HG02981 (cell line): ENCODE measurements at regions not wholly inside any gene's neighbourhood (a gene's known extent, or its start where the extent isn't known, plus 50 kb on each side); places are given as distances from the start of the nearest gene placed in this dataset.

Experiments
- ATAC-seq: cut with Tn5 transposase; IDR thresholded peaks from one replicate; pipeline ENCODE4 v1.9.1; 2021; ENCODE audit warnings: mild to moderate bottlenecking, moderate library complexity; ENCODE audit not compliant: unreplicated experiment

DNA sequence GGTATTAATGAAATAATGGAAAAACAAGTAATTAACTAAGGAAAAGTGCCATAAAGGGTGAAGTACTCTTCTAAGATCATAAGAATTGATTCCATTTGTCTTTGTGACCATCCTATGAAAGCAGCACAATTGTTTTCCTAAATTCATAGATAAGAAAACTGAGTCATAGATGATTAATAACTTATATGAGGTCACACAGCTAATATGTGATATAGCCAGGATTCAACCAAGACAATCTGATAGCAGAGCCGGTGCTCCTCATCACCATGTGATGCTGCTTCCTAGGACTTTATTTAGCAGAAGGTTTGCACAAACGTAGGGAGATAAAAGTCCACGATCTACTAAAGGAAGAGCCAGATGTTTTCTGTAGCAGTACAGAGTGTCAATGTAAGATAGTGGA is 181.5 kb upstream of the SYT1 start:
- no peak for ATAC-seq

DNA sequence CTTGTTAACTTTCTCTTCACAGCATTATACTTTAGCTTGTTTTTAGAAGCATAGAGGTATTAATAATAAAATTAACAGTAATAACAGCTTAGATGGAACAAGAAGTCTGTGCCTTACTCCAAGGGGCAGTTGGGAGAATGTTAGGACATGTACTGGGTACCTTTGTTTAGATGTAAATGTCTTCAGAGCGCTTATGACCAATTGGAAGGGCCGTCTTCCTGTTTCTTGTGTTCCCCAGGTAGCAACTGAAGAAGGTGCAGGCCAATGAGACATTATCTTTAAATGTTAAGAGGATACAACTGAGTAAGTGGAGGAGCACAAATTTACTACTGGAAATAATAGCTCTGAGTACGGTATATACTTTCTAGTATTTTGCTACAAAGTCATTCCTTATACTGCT is 180.9 kb upstream of the SYT1 start:
- no peak for ATAC-seq

DNA sequence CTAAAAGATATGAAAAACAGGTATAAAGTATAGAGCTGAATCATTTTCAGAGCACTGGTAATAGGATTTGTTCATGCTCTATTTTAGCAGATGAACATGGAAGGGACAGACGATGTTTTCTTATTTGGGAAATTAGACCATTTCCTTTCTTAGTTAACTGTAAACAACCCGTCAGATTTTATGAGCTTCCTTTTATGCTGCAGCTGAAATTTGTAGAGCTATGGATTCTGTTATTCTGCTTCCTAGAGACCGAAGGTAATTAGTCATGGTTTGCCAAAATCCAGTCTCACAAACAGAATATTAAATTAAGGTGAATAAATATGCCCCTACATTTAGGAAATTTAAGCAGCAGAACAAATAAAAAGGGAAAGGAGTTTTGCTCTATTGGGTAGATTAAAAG is 180.2 kb upstream of the SYT1 start:
- ATAC-seq: no peak

DNA sequence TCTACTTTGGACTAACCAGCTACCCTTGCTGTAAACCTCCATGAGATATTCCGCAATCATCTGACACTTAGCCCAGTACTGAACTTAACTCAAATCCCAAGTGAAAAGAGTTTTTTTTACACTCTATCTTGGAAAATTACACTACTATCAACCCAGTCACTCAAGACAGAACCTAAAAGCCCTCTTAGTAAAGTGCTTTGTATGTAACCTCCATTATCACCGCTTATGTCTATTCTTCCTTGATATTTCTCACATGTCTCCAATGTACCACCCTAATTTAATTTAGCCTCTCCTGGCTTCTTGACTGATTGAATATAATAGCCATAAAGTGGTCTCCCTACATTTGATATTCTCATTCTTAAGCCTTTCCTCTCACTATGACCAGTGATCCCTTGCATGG is 168.8 kb upstream of the SYT1 start:
- no peak for ATAC-seq

DNA sequence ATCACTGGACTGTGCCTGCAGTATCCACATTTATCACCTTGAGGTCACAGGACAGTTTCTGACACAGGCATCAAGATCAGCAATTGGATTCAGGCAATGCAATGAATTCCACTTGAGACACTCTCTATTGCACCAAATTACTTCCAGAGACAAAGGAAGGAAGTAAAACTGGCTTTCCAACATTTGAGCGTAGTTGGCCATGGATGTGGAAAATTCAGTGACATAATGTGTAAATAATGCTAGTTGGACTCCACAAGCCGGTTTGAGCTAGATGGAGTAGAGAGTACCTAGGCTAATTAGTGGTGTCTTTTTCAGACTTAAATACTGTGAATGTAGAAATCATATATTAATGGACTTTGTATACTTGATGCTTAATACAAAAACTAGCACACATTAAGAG is 168.3 kb upstream of the SYT1 start:
- no peak for ATAC-seq

DNA sequence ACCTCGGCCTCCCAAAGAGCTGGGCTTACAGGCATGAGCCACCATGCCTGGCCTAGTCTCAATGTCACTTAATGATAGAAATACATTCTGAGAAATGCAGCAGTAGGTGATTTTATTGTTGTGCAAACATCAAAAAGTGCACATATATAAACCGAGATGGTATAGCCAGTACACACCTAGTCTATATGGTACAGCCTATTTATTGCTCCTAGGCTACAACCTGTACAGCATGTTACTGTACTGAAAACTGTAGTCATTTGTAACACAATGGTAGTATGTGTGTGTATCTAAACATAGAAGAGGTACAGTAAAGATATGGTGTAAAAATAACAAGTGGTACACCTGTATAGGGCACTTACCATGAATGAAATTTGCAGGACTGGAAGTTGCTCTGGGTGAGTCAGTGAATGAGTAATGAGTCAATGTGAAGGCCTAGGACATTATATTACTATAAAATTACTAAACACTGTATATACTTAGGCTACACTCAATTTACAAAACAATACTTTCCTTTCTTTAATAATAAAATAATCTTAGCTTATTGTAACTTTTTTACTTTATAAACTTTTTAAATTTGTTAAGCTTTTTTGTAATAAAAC is 166.7 kb upstream of the SYT1 start:
- no peak for ATAC-seq

DNA sequence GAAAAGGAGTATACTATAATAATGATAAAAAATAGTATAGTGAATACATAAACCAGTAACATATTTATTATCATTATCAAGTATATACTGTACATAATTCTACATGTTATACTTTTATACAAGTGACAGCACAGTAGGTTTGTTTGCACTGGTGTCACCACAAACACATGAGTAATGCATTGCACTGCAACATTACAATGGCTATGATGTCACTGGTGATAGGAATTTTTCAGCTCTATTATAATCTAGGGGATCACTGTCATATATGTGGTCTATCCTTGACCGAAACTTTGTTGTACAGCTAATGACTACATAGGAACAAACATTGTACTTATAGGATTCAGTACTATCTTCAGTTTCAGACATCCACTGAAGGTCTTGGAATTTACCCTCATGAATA is 165.8 kb upstream of the SYT1 start:
- ATAC-seq: no peak

DNA sequence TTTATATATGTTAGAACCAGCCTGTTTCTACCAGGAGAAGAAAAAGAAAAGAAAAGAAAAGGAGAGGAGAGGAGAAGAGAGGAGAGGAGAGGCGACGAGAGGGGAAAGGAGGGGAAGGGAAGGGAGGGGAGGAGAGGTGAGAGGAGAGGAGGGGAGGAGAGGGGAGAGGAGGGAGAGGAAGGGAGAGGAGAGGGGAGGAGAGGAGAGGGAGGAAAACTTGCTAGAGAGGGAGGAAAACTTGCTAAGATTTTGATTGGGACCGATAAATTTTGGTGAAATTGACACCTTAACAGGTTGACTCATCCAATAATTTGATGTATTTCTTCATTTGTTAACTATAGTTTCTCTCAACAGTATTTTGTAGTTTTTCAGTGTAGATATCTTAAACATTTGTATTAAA is 164.0 kb upstream of the SYT1 start:
- ATAC-seq: no peak

DNA sequence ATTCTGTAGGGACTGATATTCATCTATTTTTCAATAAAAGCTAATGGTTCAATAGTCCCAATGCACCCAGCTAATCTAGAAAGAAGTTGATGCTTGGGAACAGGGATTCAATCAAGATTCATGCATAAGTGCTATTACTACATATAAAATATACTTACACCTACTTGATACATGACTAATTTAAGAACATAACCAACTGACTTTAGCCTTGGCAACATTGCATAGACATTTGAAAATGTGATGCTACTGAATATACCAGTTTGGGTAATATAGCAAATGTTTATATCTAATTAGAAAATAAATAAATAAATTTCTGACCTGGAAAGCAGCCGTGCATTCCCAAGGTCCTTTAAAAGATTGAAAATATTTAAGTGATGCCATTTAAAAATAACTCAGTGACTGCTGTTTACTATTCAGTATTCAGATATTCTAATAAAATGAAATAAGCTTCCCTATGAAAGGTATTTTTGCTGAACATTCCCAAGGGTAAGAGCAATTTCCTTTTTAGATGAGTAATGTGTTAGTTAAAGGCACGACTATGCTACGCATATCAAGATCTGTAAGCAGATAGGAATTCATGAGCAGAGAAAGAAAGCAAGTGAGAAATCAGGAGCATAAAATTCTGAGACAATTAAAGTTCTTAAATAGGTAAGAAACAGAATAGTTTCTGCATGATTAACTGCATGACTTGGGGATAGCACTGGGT is 160.6 kb upstream of the SYT1 start:
- no peak for ATAC-seq

DNA sequence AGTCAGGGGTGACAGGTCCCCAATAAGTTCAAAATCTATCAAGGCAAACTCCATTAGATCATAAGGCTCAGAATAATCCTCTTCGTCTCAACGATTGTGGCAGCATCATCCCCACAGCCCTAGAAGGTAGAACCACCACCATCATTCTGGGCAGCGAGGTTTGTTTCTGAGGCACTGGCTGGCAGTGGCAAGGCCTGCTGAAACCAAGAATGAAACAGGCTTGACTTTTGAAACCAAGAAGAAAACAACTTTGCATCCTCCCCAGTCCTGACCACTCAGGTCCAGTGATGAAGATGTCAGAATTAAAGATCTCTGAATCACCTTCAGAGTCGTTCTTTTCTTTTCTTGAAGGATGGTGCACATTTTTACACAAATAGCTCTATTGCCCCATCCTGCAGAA is 152.6 kb upstream of the SYT1 start:
- ATAC-seq: no peak

DNA sequence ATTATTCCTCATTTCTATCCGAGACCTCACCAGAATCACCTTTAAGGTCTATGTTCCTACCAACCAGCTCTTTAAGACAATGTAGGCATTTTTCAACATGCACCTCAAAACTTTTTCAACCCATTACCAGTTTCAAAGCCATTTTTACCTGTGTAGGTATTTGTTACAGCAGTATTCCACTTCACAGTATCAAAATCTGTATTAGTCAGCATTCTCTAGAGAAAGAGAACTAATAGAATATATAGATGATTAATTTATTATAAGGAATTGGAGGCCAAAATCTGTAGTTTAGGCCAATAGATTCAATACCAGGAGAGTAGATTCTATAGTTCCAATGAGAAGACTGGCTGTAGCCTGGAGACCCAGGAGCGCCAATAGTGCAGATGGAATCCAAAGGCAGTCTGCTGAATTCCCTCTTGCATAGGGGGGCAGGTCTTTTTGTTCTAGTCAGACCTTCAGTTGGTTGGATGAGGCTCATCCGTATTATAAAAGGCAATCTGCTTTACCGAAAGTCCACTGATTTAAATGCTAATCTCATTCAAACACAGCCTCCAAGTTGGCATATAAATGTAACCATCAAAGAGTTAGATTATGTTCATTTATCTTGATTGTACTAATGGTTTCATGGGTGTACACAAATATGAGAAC is 151.6 kb upstream of the SYT1 start:
- no peak for ATAC-seq

DNA sequence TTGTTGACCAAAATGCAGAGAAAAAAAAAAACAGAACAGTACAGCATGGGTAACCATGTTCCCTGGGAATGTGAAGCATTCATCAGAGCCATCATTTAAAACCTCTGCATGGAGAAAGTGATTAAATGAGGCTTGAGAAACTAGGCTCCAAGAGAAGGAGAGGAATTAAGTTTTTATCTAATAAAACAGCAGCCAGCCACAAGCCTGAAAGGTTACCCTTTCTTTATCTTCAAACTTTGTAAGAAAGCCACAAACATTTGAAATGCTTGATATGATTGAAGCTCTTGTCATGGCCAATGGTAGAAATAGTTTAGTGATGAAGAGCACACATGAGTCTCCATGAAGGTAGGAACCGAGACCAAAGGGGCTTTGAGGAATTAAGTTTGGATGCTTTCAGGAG is 144.9 kb upstream of the SYT1 start:
- ATAC-seq: no peak

DNA sequence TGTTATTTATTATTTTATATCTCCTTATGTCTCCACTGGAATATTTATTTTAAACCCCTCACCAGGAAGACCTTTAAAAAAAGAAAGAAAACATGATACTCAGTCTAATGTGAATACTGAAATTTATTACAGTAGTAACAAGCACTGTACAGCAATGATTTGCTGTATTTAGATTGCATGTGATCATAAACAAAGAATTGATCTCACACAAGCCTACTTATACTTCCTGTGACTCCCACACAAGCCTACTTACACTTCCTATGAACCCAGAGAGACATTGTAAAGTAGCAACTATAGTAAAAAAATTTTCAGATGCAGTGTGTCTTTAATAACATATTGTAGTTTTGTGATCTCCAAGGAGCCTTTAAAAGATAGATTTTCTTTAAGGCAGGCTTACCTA is 142.7 kb upstream of the SYT1 start:
- no peak for ATAC-seq

DNA sequence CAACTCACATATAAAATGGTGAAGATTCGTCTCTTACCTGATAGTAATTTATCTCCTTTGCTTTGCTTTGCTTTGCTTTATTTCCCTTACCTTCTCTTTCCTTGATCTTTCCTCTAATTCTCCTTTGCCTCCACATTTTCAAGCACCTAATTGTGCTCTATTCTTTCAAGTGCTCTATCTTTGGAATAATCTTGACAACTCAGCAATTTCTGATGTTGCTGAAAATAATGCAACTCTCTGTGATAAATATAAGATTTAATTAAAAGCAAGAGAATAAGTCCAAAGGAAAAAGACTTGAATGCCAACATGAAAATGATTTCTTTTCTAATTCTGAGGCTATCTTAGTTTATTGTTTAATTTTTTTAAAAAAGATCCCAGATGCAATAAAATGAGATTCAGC is 139.5 kb upstream of the SYT1 start:
- ATAC-seq: no peak

DNA sequence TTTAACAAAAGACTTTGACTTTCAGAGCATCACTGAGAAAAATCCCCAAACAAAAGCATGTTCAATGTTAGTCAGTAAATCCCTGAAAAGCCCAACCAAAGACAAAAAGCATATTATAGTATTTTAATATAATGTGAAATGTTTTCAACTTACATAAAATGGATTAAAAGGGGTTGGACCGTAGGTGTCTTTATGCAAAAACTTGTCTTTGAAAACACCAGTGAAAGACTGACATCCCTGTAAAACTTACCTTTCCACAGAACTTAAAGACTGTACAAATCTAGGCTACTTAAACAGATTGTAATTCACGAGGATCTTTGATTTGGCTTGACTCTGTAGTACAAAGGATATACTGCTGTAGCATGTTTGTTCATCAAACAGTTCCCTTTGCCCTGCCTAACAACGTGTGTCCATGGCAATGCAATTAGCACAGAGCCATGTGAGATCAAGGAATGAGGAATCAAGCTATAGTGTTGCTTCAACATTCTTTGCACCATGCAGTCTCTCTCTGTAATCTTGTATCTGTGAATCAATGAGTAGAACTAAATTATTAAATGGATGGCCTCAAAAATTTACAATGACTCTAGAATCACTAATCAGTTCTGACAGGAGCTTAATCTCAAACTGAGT is 138.5 kb upstream of the SYT1 start:
- ATAC-seq: no peak

DNA sequence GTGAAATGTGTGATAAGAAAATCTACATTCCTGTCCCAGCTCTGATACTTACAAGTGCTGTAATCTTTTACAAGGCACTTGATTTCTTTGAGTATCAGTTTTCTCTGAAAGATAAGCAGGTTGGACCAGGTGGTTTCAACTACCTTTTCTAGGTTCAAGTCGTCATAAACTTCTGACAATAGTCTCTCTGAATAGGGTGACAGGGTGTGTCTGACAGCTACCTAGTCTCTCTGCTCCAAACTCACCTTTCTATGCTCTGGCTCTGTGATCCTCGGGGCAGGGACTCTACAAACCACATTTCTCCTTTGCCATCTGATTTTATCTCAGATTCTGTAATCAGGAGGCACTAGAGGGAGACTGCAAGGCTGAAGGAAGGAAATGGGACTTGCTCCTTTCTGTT is 137.7 kb upstream of the SYT1 start:
- no peak for ATAC-seq

DNA sequence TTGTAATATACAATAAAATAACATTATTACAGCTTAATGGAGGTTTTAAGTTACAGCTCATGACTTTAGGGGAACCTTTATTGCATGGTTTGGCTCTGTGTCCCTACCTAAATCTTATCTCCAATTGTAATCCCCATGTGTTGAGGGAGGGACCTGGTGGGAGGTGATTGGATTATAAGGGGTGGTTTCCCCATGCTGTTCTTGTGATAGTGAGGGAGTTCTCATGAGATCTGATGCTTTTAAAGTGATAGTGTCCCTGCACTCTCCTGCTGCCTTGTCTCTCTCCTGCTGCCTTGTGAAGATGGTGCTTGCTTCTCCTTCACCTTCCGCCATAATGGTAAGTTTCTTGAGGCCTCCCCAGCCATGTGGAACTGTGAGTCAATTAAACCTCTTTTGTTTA is 132.1 kb upstream of the SYT1 start:
- ATAC-seq: no peak

DNA sequence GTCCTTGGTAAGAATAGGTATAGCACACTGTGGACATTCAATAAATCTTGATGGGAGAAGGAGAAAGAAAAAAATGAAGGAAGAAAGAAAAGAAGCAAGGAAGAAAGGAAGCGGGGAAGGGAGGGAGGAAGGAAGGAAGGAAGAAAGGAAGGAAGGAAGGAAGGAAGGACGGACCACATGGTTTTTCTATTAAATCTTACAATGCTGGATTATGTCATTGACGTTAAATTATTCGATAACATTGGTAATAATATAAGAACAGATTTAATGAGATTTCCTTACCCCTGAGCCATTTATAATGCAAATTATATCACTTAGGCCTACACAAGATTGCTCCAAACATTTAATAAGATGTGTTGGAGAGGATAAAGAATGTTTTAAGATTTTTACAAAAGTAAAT is 124.9 kb upstream of the SYT1 start:
- no peak for ATAC-seq

DNA sequence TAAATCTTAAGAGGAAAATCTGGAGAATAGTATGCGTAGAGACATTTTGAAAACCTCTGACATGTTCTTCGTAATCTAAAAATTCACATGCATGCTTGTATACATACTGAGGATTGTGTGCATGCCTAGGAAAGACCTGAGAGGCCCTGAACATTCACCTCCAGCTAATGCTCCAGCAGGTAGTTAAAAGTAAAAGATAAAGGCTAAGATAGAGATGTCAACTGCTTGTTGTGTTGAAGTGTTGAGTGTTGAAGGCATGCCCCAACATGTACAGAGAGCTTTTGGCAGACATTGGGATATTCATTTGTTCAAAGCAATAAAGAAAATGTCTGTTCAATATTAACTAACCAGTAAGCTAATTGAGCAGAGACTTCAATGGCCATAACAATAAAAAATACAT is 118.6 kb upstream of the SYT1 start:
- ATAC-seq: no peak

DNA sequence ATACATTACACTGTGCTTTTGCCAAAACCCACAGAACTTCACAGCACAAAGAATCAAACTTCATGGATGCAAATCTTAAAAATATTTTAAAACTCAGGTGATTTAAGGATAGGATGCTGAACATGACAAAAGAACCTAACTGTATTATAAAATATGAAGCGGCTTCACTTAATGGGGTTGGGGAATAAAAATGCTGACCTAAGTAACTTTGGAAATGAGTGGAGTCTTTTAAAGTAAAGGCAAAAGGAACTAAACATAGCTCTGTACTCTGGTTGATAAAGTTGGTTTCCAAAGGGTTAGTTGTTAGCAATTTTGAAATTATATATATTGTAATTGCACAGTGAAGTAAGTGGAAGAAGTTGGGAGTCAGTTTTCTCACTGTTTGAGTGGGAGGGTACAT is 111.5 kb upstream of the SYT1 start:
- no peak for ATAC-seq

DNA sequence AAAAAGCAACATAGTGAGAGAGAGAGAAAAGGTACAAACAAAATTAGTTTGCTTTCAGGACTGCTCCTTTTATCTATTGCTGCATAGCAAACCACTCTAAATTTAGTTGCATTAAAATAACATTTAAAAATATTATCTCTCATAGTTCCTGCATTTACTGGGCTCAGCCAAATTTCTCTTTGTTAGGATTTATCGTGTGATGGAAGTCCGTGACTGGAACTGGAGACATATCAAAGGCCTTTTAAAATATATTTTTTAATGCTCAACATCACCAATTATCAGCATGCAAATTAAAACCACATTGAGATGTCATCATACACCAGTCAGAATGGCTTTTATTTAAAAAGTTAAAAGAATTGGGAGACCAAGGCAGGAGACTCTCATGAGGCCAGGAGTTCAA is 107.6 kb upstream of the SYT1 start:
- ATAC-seq: no peak

DNA sequence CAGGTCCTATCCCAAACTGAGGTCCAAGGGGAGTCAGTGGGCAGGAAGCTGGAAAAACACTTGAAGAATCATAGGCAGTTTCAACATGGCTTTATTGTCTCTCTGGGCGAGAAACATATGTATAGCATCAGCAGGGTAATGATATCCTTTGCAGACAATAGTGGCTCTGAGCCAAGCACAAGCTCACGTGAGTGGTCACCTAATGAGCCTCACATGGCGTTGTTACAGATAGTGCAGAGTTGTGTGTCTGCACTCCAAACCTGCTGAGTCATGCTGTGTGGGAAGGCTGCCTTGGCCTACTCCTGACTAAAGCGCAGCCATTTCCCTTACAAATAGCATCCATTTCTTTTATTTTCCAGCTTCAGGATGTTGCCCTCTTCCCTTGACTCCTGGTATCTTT is 105.2 kb upstream of the SYT1 start:
- no peak for ATAC-seq
